Thyroid gland (tissue), 4 donors: ENCODE measurements at regions not wholly inside any gene's neighbourhood (a gene's known extent, or its start where the extent isn't known, plus 50 kb on each side); places are given as distances from the start of the nearest gene placed in this dataset.

ENCODE experiments used
- DNase-seq, 2 donors: peaks; one replicate each; pipeline ENCODE4 v3.0.0-alpha.2; 2019
- H3K27ac ChIP-seq, 3 donors: fragments of 200-600 bp; sonication (generic); 1 replicate in 2 of 3; 2 replicates in 1 of 3; pipeline ENCODE4 v1.5.1; 2016 to 2019; ENCODE audit warnings: mild to moderate bottlenecking in 1 of 3, moderate library complexity in 1 of 3
- H3K27me3 ChIP-seq: fragments of 200-600 bp; sonication (generic); one replicate; pipeline ENCODE4 v1.5.1; 2019
- H3K36me3 ChIP-seq, 2 donors: fragments of 200-600 bp; sonication (generic); one replicate each; pipeline ENCODE4 v1.5.1; 2016 to 2019
- H3K4me1 ChIP-seq, 2 donors: fragments of 200-600 bp; sonication (generic); one replicate each; pipeline ENCODE4 v1.5.1; 2017 to 2019
- H3K4me3 ChIP-seq, 3 donors: fragments of 200-600 bp; sonication (generic); replicated peaks in 1 of 3; 1 replicate in 2 of 3; 2 replicates in 1 of 3; pipeline ENCODE4 v1.5.1; 2016; ENCODE audit warnings: mild to moderate bottlenecking in 1 of 3
- H3K9me3 ChIP-seq: fragments of 200-600 bp; sonication (generic); one replicate; pipeline ENCODE4 v1.5.1; 2017
- POLR2A ChIP-seq, 2 donors: fragments of 450-650 bp; IDR thresholded peaks; one replicate each; pipeline ENCODE4 v1.6.1; 2017; ENCODE audit warnings: antibody characterized with exemption in 2 of 2, mild to moderate bottlenecking in 2 of 2, moderate library complexity in 1 of 2
- WGBS, 2 donors: methylation state at CpG; one replicate each; pipeline ENCODE4 v1.1.5; 2017; 5-methylcytosine and 5-hydroxymethylcytosine counted together
- intact Hi-C: fragments of 100-400 bp; cut with DNase I; formaldehyde crosslinking; loops from one replicate; pipeline ENCODE4 v1.15.1; 2023
- TF ChIP-seq, protein P1 (sequence below), 6 experiments: fragments of 200-600 bp in 3 of 6; fragments of 450-650 bp in 3 of 6; sonication (generic) in 3 of 6; IDR thresholded peaks; one replicate each; pipeline ENCODE4 v1.5.1; 2016 to 2019; ENCODE audit warnings: antibody characterized with exemption in 6 of 6, mild to moderate bottlenecking in 2 of 6, inconsistent platforms in 1 of 6, moderate library complexity in 1 of 6

DNA sequence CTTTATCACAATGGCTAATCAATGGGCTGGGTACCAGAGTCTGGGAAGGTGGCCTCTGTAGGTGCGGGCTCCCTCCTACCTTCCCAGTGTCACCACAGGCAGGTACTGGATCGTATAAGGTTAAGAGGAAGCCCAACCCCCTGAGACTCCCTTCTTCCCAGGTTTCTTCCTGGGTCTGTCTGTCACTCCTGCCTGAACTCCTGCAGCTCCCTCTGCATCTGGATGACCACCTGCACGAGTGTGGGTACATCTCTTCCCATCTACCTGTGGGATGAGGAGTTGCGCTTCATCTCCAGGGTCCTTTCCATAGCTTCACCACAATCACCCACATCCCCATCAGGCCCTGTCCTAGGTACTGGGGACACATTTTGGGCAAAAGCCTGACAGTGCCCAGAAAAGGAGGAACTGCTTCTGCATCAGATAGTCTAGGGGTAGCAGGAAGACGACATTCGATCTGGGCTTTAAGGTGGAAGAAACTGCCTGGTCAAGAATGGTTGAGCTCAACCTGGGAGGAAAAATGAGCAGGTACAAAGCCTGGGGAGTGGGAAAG, 112.2 kb upstream of the ALDH1B1 start:
- H3K9me3 ChIP-seq, result no peaks in the 10 kb centered on the region
- DNase-seq, result no peak
- H3K4me1 ChIP-seq, result no peaks in the 10 kb centered on the region
- H3K27me3 ChIP-seq, result no peaks in the 10 kb centered on the region
- intact Hi-C loops, result no loop called here
- no peak for TF ChIP-seq POLR2A (IDR thresholded peaks at IDR 0.05)
- TF ChIP-seq, protein P1, sequence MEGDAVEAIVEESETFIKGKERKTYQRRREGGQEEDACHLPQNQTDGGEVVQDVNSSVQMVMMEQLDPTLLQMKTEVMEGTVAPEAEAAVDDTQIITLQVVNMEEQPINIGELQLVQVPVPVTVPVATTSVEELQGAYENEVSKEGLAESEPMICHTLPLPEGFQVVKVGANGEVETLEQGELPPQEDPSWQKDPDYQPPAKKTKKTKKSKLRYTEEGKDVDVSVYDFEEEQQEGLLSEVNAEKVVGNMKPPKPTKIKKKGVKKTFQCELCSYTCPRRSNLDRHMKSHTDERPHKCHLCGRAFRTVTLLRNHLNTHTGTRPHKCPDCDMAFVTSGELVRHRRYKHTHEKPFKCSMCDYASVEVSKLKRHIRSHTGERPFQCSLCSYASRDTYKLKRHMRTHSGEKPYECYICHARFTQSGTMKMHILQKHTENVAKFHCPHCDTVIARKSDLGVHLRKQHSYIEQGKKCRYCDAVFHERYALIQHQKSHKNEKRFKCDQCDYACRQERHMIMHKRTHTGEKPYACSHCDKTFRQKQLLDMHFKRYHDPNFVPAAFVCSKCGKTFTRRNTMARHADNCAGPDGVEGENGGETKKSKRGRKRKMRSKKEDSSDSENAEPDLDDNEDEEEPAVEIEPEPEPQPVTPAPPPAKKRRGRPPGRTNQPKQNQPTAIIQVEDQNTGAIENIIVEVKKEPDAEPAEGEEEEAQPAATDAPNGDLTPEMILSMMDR (IDR thresholded peaks at IDR 0.05), result no peak
- H3K27ac ChIP-seq, result no peak overlapping the region
- H3K36me3 ChIP-seq, result no peaks in the 10 kb centered on the region
- 68 to 70% methylated on average over 6 of the region's 6 CpGs for WGBS, 2 donors
- H3K4me3 ChIP-seq, result no peak overlapping the region

DNA sequence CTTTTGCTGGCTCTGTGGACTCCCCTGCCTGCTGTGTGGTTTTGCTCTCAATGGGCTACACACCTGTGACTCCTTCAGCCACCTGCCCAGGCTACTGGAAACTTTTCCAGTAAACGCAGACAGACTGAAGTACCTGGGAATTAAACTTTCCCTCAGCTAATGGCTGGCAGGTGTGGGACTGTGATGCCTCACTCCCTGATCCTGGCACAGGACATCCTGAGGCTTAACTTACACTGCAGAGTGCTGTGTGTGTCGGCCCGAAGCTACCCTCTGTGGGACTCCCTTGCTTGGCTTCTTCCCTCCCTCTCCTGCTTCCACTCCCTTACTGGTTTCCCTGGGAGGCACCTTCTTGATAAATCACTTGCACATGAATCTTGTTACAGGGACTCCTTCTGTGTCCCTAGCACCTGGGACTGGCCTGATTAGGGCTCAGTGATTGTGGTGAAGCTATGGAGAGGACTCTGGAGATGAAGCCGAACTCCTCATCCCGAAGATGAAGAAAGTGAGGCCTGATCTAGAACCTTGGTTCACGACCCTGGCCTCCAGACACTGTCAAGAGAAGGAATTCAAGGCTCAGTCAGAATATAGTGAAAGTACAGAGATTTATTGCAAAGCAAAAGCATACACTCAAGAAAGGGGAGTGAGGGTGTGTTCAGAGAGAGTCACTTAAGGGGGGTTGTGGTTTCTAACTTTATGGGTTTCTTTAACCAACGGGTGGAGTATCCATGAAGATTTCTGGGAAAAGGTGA, 113.4 kb upstream of the ALDH1B1 start:
- intact Hi-C loops, result no loop called here
- no peaks in the 10 kb centered on the region for H3K4me1 ChIP-seq

DNA sequence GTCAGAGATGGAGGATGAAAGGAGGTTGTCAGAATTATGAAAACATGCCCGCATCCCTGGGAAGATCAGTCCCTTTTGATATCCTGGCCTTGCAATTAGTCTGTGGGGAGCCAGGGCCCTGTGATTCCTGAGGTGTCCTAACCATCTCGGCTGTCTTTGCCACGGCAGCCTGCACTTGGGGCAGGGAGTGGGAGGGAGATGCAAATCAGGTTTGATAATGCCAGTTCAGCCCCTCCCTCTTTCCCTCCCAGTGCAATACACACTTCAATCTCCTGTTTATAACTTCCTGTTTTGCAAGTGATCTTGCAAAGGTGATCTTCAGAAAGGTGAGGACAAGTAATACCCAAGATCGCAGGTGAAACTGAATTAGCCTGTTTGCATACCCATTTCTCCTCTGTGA, 114.0 kb upstream of the ALDH1B1 start:
- Histone ChIP-seq H3K36me3 (no peaks in the 10 kb centered on the region), H3K9me3 (no peaks in the 10 kb centered on the region), H3K4me3 (no peak overlapping the region), H3K27ac (no peak overlapping the region), H3K4me1 (no peaks in the 10 kb centered on the region), H3K27me3 (no peaks in the 10 kb centered on the region)
- intact Hi-C loops, result no loop called here
- 70 to 71% methylated on average over 4 of the region's 4 CpGs for WGBS, 2 donors
- DNase-seq, result no peak
- no peak for TF ChIP-seq POLR2A (IDR thresholded peaks at IDR 0.05)
- TF ChIP-seq, protein P1 (IDR thresholded peaks at IDR 0.05), result no peak

More for the DNA sequence above, 113.4 kb upstream of the ALDH1B1 start:
- no peak overlapping the region for H3K4me3 ChIP-seq
- H3K27me3 ChIP-seq, result no peaks in the 10 kb centered on the region
- H3K27ac ChIP-seq, result no peak overlapping the region
- DNase-seq, result no peak
- 75 to 76% methylated on average over 7 of the region's 7 CpGs for WGBS, 2 donors
- TF ChIP-seq, protein P1 (IDR thresholded peaks at IDR 0.05), result no peak
- TF ChIP-seq POLR2A (IDR thresholded peaks at IDR 0.05), result no peak
- H3K36me3 ChIP-seq, result no peaks in the 10 kb centered on the region
- no peaks in the 10 kb centered on the region for H3K9me3 ChIP-seq

GRCh38 chr9:38277601-38278200, 114.8 kb upstream of the ALDH1B1 start:
- WGBS, 2 donors, result 87 to 92% methylated on average over 7 of the region's 8 CpGs
- intact Hi-C loops, result no loop called here
- DNase-seq, result no peak
- Histone ChIP-seq H3K4me1 (no peaks in the 10 kb centered on the region), H3K4me3 (no peak overlapping the region), H3K27me3 (no peaks in the 10 kb centered on the region), H3K9me3 (no peaks in the 10 kb centered on the region), H3K36me3 (no peaks in the 10 kb centered on the region), H3K27ac (no peak overlapping the region)
- TF ChIP-seq, protein P1 (IDR thresholded peaks at IDR 0.05), result no peak
- no peak for TF ChIP-seq POLR2A (IDR thresholded peaks at IDR 0.05)
